22Rv1 (cell line): ENCODE measurements at regions not wholly inside any gene's neighbourhood (a gene's known extent, or its start where the extent isn't known, plus 50 kb on each side); places are given as distances from the start of the nearest gene placed in this dataset.
A peak's percentile ranks its signal among the peaks of the same experiment; 100 is the strongest.
"Not testable (repeated sequence)": the region's sequence is repeated elsewhere in the genome, so short reads cannot be mapped to it uniquely, and the experiment has no call there.

ENCODE experiments used
- H3K27ac ChIP-seq: fragments of 450-650 bp; 2 replicates; pipeline ENCODE4 v1.5.1; 2017
- ZFX ChIP-seq: fragments of 450-650 bp; IDR thresholded peaks from 2 replicates; pipeline ENCODE4 v1.6.1; 2017; ENCODE audit warnings: antibody characterized with exemption, borderline replicate concordance
- TF ChIP-seq, protein P1 (sequence below): fragments of 450-650 bp; IDR thresholded peaks from 2 replicates; pipeline ENCODE4 v1.5.1; 2017; ENCODE audit warnings: mild to moderate bottlenecking

DNA sequence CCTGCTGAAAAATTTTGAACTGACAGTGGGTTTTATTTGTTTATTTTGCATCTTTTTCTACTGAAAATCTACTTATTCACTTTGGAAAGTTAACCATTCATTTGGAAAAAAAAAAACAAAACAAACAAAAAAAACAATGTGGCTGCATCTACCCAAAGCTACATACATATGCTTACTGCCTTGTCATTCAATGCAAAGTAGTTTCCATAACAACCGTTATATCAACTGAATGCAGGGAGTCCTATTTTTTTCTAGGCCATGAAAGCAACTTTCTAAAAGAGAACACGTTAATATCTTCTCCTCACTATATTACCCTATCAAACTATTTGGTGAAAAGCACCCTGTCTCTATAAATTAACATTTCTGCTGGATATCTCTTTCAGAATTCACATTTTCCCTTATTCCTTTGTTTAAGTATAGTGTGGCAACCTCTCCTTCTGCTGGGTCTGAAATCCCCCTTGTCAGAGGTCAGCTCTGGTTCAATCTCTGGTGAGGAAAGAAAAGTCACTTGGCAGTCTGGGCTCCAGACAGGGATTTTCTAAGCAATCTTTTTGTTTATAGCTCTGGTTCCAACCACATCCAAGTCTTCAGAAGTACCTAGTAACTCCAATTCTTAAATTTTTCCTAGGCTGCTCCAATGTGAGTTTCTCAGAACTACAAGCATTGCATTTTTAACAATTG is 528.4 kb upstream of the TOM1L1 start:
- TF ChIP-seq, protein P1, sequence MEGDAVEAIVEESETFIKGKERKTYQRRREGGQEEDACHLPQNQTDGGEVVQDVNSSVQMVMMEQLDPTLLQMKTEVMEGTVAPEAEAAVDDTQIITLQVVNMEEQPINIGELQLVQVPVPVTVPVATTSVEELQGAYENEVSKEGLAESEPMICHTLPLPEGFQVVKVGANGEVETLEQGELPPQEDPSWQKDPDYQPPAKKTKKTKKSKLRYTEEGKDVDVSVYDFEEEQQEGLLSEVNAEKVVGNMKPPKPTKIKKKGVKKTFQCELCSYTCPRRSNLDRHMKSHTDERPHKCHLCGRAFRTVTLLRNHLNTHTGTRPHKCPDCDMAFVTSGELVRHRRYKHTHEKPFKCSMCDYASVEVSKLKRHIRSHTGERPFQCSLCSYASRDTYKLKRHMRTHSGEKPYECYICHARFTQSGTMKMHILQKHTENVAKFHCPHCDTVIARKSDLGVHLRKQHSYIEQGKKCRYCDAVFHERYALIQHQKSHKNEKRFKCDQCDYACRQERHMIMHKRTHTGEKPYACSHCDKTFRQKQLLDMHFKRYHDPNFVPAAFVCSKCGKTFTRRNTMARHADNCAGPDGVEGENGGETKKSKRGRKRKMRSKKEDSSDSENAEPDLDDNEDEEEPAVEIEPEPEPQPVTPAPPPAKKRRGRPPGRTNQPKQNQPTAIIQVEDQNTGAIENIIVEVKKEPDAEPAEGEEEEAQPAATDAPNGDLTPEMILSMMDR = no peak
- no peak for TF ChIP-seq ZFX

DNA sequence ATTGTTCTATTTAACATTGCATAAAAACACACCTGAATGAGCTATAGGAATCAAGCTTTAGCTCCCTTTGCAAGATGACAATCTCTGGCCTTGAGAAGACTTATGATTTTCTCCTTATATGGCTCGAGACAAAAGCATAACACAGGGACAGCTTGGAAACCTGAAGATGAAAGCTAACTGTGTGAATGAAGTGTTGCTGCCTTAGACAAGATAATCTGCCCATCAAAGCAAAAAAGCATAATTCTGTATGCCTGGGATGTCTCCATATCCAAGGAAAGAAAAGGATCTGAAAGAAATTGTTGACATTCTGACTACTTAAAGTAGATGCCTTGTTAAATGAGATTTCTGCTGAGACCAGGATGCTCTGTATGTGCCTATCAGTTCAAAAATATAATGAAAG is 526.7 kb upstream of the TOM1L1 start:
- no peak overlapping the region for H3K27ac ChIP-seq
- TF ChIP-seq ZFX = no peak

More for the DNA sequence above, 528.4 kb upstream of the TOM1L1 start:
- H3K27ac ChIP-seq = no peak overlapping the region

DNA sequence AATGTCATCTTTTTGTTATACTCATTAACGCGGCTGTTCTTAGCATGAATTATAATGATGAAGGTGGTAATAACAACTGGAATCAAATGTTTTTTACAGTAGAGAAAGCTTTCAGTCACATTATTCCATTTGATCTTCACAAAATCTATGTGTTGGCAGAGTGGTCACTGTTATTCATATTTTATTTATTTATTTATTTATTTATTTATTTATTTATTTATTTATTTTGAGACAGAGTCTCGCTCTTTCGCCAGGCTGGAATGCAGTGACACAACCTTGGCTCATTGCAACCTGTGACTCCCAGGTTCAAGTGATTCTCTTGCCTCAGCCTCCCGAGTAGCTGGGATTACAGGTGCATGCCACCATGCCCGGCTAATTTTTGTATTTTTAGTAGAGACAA is 524.2 kb upstream of the TOM1L1 start:
- H3K27ac ChIP-seq = not testable (repeated sequence)

DNA sequence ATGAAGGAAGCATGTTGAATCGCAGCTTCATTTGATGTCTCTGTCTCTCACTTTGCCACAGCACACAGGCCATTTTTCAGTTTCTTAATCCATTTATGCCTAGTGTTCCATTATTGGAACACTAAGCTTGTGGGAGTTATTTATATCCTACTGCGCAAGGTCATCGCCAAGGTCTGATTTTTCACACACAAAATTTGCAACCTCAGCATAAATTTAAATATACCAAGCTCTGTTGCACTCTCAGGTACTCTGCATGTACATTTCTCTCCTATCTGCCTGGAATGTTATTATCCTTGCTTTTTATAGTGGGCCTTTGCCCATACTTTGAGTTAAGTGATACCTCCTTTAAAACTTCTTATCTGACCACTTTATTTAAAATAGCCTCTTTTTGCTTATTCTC is 519.2 kb upstream of the TOM1L1 start:
- no peak for TF ChIP-seq ZFX
- TF ChIP-seq, protein P1 = no peak

DNA sequence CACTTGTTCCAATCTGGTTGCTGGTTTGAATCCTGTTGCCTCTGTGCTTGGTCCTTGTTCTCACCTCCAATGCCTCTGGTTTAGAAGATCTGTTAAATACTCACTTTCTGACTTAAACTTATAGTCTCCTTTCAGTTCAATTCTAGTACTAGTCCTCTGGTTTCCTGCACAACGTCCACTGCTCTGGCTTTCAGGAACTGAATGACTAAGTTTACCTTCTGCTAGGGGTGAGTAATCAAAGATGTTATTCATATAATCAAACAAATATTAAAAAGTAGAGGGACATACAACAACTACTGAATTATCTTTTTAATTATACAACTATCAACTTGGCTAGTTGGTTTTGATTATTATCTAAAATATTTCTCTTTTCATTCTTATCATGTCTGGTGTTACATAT is 496.4 kb upstream of the TOM1L1 start:
- TF ChIP-seq, protein P1 = no peak
- no peak for TF ChIP-seq ZFX
- no peak overlapping the region for H3K27ac ChIP-seq

More for the DNA sequence above, 519.2 kb upstream of the TOM1L1 start:
- no peak overlapping the region for H3K27ac ChIP-seq

DNA sequence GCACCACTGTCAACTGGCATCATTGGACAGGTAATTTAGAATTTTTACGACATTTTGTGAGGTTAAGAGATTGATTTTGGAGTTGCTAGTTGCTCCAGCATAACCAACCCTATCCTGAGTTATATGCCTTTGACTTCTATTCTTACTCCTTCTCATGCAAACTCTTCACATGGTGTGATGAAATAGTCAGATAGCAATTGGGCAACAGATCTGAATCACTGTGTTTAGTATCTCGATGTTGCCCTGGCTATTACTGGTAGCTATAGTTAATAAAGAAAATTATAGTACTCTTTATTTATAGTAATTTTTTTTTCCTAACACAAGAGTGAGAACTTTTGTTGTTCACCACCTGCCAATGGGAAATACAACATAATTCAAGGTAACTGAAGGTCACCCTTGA is 494.8 kb upstream of the TOM1L1 start:
- H3K27ac ChIP-seq = no peak overlapping the region
- TF ChIP-seq, protein P1 = no peak
- no peak for TF ChIP-seq ZFX

DNA sequence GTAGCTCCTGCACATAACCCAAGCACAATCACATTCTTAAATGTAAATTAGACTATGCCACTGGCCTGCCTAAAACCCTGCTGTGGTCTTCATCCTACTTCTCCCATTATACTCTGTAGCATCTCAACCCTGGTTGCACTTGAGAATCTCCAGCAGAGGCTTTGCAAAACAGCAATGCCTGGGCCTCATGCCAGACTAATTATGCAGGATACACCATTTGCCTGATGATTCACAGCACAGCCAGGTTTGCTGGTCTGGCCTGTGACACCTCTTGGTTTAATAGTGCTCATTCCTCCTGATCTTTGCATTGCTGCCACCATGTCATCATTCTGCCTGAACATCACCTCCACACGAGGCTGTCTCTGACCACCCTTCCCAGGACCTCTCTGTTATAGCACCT is 491.9 kb upstream of the TOM1L1 start:
- H3K27ac ChIP-seq = peak overlapping the region; percentile 62
- TF ChIP-seq, protein P1 = no peak
- TF ChIP-seq ZFX = no peak

DNA sequence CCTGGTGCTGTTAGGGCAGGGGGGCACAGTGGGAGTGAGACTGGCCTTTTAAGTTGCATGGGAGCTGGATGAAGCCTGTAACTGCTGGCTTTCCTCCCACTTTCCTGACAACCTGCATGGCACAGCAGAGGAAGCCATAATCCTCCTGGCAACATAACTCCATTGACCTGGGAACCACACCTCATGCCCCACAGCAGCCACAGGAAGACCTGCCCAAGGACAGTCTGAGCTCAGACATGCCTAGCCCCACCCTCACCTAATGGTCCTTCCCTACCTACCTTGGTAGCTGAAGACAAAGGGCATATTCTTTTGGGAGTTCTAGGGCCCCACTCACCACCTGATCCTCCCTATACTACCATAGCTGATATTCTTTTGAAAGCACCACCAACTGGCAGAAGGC is 482.2 kb upstream of the TOM1L1 start:
- no peak overlapping the region for H3K27ac ChIP-seq
- TF ChIP-seq, protein P1 = no peak
- no peak for TF ChIP-seq ZFX
